WTC11 (cell line): ENCODE measurements at regions not wholly inside any gene's neighbourhood (a gene's known extent, or its start where the extent isn't known, plus 50 kb on each side); places are given as distances from the start of the nearest gene placed in this dataset.

Experiments used
- ATAC-seq: fragments of 200-7000 bp; cut with Tn5 transposase; 2 replicates; pipeline ENCODE4 v1.10.0; 2021; ENCODE audit warnings: mild to moderate bottlenecking, moderate library complexity
- CTCF ChIA-PET: fragments of 300-600 bp; sonication (Branson Sonifier 250); formaldehyde crosslinking; loops from one replicate; lab custom pipeline; 2021; ENCODE audit warnings: antibody characterized with exemption; lab: Charles Lee
- POLR2A ChIA-PET: fragments of 350-600 bp; sonication (Branson Sonifier 250); formaldehyde crosslinking; loops from one replicate; lab custom pipeline; 2021; ENCODE audit warnings: antibody characterized with exemption; lab: Charles Lee
- DNase-seq: peaks from one replicate; pipeline ENCODE4 v3.0.0; 2021; ENCODE audit warnings: low spot score
- H3K27ac Mint-ChIP-seq: 2 replicates; pipeline ENCODE4 v1.8.0; 2021; ENCODE audit warnings: mixed read lengths
- H3K27me3 Mint-ChIP-seq: 2 replicates; pipeline ENCODE4 v1.8.0; 2021; ENCODE audit warnings: low read depth, mild to moderate bottlenecking, moderate library complexity, mixed read lengths
- H3K36me3 Mint-ChIP-seq: 2 replicates; pipeline ENCODE4 v1.8.0; 2021; ENCODE audit warnings: mixed read lengths
- H3K4me1 Mint-ChIP-seq: 2 replicates; pipeline ENCODE4 v1.8.0; 2022; ENCODE audit warnings: mixed read lengths
- H3K4me3 Mint-ChIP-seq: 2 replicates; pipeline ENCODE4 v1.8.0; 2021; ENCODE audit warnings: mild to moderate bottlenecking, moderate library complexity, mixed read lengths
- H3K9me3 Mint-ChIP-seq: 2 replicates; pipeline ENCODE4 v1.8.0; 2021; ENCODE audit warnings: mixed read lengths
- ATF2 ChIP-seq: sonication (generic); formaldehyde crosslinking; IDR thresholded peaks from 2 replicates; pipeline ENCODE4 v1.8.1; 2022; ENCODE audit warnings: low read depth, missing genetic modification reagents, borderline replicate concordance
- CREM ChIP-seq: sonication (generic); formaldehyde crosslinking; IDR thresholded peaks from 2 replicates; pipeline ENCODE4 v1.8.1; 2022; ENCODE audit warnings: mild to moderate bottlenecking, missing genetic modification reagents, moderate library complexity
- ELF4 ChIP-seq: sonication (generic); formaldehyde crosslinking; IDR thresholded peaks from 2 replicates; pipeline ENCODE4 v1.8.1; 2022; ENCODE audit warnings: low read depth, mild to moderate bottlenecking, moderate library complexity, missing genetic modification reagents
- FOXK1 ChIP-seq: sonication (generic); formaldehyde crosslinking; IDR thresholded peaks from 2 replicates; pipeline ENCODE4 v1.8.0; 2022; ENCODE audit warnings: mild to moderate bottlenecking, moderate library complexity, missing genetic modification reagents
- HMGXB4 ChIP-seq: sonication (generic); formaldehyde crosslinking; IDR thresholded peaks from 2 replicates; pipeline ENCODE4 v1.8.1; 2023; ENCODE audit warnings: mild to moderate bottlenecking, moderate library complexity, missing genetic modification reagents
- RORB ChIP-seq: fragments of 250-450 bp; sonication (Bioruptor Pico); IDR thresholded peaks from 2 replicates; pipeline ENCODE4 v1.9.0; 2021; ENCODE audit warnings: mild to moderate bottlenecking
- SMAD3 ChIP-seq: sonication (generic); formaldehyde crosslinking; IDR thresholded peaks from 2 replicates; pipeline ENCODE4 v1.8.0; 2022; ENCODE audit warnings: missing genetic modification reagents, mild to moderate bottlenecking, borderline replicate concordance
- SP1 ChIP-seq: sonication (generic); formaldehyde crosslinking; conservative IDR thresholded peaks from 2 replicates; pipeline ENCODE4 v1.8.1; 2022; ENCODE audit warnings: missing genetic modification reagents
- TEAD1 ChIP-seq: sonication (generic); formaldehyde crosslinking; IDR thresholded peaks from 2 replicates; pipeline ENCODE4 v1.8.0; 2022; ENCODE audit warnings: mild to moderate bottlenecking, missing genetic modification reagents
- ZNF138 ChIP-seq: sonication (generic); formaldehyde crosslinking; conservative IDR thresholded peaks from 2 replicates; pipeline ENCODE4 v1.8.1; 2022; ENCODE audit warnings: mild to moderate bottlenecking, moderate library complexity, missing genetic modification reagents
- ZNF263 ChIP-seq: sonication (generic); formaldehyde crosslinking; IDR thresholded peaks from 2 replicates; pipeline ENCODE4 v1.8.1; 2022; ENCODE audit warnings: low read depth, mild to moderate bottlenecking, moderate library complexity, missing genetic modification reagents
- ZNF512 ChIP-seq: sonication (generic); formaldehyde crosslinking; IDR thresholded peaks from 2 replicates; pipeline ENCODE4 v1.8.1; 2022; ENCODE audit warnings: missing genetic modification reagents, borderline replicate concordance
- ZNF671 ChIP-seq: fragments of 250-450 bp; sonication (Bioruptor Pico); IDR thresholded peaks from 2 replicates; pipeline ENCODE4 v1.8.0; 2021; ENCODE audit warnings: mild to moderate bottlenecking
- TF ChIP-seq, protein P1 (sequence below): fragments of 250-450 bp; sonication (Bioruptor Pico); conservative IDR thresholded peaks from 2 replicates; pipeline ENCODE4 v1.9.0; 2021; ENCODE audit warnings: mild to moderate bottlenecking
- TF ChIP-seq, protein P2 (sequence below): sonication (generic); formaldehyde crosslinking; IDR thresholded peaks from 2 replicates; pipeline ENCODE4 v1.8.1; 2022; ENCODE audit warnings: low read depth, mild to moderate bottlenecking, moderate library complexity, missing genetic modification reagents, borderline replicate concordance
- TF ChIP-seq, protein P3 (sequence below): sonication (generic); formaldehyde crosslinking; IDR thresholded peaks from 2 replicates; pipeline ENCODE4 v1.8.0; 2022; ENCODE audit warnings: mild to moderate bottlenecking, missing genetic modification reagents
- TF ChIP-seq, protein P4 (sequence below): fragments of 250-450 bp; sonication (Bioruptor Pico); IDR thresholded peaks from 2 replicates; pipeline ENCODE4 v1.9.0; 2021; ENCODE audit warnings: mild to moderate bottlenecking, borderline replicate concordance
- TF ChIP-seq, protein P5 (sequence below): sonication (generic); formaldehyde crosslinking; conservative IDR thresholded peaks from 2 replicates; pipeline ENCODE4 v1.8.1; 2022; ENCODE audit warnings: mild to moderate bottlenecking, missing genetic modification reagents

DNA sequence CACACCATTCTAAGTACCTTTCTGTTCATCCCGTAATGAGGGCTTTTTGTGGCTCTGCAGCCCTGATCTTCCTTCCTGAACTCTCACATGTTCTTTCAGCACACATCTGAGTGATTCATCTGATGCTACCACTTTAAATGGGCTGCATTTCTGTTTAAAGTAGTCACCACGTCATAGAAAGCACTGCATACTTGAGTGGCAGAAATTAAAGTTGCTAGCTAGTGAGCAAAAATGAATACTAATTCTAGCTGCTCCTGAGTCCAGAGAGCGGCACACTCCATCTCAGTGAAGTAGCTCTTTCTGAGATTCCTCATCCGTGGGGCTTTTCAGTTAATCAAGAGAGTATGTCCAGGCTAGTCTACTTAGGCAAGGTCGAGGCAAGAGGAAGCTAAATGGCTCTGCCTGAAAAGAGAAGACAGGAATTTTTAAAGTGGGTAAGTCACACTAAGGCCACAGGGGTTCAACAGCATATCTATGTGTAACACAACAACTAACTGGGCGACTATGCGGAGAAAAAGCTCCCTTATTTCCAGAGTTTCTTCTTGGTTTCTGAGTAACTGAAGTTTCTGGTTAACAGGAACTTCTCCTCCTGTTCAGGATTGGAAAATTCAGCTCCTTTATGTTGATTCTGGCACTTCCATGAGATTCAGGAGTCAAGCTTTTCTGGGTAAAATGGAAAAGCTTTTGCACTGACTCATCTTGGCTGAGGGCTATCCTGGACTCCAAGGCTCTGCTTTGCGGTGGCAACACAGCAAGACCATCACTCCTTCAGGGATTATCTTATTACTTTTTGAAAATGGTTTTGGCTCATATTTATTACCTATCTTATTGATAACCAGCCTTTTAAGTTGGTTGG, 109.5 kb downstream of the TAF11L14 start:
- no peak; the same call in 1 of the 2 replicates for ATAC-seq
- Mint-ChIP-seq H3K4me1 (peaks cover 4% of the 10 kb centered on the region; the same call in 1 of the 2 replicates), H3K9me3 (0 out of 2 replicates have a peak, but pooled peaks cover 4% of the 10 kb centered on the region), H3K4me3 (no peak overlapping the region), H3K36me3 (no peaks in the 10 kb centered on the region), H3K27me3 (no peaks in the 10 kb centered on the region), H3K27ac (no peak overlapping the region)
- DNase-seq: no peak
- TF ChIP-seq, protein P1, sequence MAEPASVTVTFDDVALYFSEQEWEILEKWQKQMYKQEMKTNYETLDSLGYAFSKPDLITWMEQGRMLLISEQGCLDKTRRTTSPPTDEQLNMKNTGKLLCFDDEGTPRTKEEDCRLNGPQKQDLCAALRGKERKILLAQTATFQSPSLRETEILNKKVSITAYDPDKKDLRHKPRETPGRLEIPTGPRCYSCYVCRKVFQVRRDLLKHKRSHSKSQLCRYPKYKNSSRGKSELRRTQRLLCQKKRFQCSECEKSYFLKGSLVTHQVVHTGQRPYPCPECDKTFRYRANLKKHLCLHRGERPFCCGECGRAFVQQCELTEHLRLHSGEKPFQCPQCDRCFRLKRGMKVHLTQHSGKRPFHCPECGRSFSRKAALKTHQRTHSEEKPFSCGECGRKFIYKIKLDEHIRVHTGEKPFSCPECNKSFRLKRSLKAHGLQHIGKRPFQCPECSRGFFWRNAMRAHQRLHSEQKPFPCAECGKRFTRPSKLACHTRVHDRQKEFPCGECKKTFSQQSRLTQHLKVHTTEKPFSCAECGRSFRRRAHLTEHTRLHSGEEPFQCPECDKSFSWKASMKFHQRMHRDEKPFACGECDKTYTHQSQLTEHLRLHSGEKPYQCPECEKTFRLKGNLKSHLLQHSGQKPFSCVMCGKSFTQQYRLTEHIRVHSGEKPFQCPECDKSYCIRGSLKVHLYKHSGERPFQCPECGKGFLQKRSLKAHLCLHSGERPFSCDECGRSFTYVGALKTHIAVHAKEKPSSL (CRISPR knock-in tag): no peak
- TF ChIP-seq ZNF512 (no peak), CREM (no peak), FOXK1 (no peak), HMGXB4 (CRISPR knock-in tag) (no peak), ATF2 (CRISPR knock-in tag) (no peak), ZNF263 (CRISPR knock-in tag) (no peak), RORB (CRISPR knock-in tag) (no peak), SP1 (CRISPR knock-in tag) (no peak), ELF4 (CRISPR knock-in tag) (no peak), ZNF671 (CRISPR knock-in tag) (no peak), SMAD3 (CRISPR knock-in tag) (no peak), ZNF138 (CRISPR knock-in tag) (no peak), TEAD1 (no peak)
- TF ChIP-seq, protein P2, sequence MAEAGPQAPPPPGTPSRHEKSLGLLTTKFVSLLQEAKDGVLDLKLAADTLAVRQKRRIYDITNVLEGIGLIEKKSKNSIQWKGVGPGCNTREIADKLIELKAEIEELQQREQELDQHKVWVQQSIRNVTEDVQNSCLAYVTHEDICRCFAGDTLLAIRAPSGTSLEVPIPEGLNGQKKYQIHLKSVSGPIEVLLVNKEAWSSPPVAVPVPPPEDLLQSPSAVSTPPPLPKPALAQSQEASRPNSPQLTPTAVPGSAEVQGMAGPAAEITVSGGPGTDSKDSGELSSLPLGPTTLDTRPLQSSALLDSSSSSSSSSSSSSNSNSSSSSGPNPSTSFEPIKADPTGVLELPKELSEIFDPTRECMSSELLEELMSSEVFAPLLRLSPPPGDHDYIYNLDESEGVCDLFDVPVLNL (CRISPR knock-in tag): no peak
- TF ChIP-seq, protein P3, sequence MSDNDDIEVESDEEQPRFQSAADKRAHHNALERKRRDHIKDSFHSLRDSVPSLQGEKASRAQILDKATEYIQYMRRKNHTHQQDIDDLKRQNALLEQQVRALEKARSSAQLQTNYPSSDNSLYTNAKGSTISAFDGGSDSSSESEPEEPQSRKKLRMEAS (CRISPR knock-in tag): no peak
- TF ChIP-seq, protein P4, sequence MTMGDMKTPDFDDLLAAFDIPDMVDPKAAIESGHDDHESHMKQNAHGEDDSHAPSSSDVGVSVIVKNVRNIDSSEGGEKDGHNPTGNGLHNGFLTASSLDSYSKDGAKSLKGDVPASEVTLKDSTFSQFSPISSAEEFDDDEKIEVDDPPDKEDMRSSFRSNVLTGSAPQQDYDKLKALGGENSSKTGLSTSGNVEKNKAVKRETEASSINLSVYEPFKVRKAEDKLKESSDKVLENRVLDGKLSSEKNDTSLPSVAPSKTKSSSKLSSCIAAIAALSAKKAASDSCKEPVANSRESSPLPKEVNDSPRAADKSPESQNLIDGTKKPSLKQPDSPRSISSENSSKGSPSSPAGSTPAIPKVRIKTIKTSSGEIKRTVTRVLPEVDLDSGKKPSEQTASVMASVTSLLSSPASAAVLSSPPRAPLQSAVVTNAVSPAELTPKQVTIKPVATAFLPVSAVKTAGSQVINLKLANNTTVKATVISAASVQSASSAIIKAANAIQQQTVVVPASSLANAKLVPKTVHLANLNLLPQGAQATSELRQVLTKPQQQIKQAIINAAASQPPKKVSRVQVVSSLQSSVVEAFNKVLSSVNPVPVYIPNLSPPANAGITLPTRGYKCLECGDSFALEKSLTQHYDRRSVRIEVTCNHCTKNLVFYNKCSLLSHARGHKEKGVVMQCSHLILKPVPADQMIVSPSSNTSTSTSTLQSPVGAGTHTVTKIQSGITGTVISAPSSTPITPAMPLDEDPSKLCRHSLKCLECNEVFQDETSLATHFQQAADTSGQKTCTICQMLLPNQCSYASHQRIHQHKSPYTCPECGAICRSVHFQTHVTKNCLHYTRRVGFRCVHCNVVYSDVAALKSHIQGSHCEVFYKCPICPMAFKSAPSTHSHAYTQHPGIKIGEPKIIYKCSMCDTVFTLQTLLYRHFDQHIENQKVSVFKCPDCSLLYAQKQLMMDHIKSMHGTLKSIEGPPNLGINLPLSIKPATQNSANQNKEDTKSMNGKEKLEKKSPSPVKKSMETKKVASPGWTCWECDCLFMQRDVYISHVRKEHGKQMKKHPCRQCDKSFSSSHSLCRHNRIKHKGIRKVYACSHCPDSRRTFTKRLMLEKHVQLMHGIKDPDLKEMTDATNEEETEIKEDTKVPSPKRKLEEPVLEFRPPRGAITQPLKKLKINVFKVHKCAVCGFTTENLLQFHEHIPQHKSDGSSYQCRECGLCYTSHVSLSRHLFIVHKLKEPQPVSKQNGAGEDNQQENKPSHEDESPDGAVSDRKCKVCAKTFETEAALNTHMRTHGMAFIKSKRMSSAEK (CRISPR knock-in tag): no peak
- TF ChIP-seq, protein P5, sequence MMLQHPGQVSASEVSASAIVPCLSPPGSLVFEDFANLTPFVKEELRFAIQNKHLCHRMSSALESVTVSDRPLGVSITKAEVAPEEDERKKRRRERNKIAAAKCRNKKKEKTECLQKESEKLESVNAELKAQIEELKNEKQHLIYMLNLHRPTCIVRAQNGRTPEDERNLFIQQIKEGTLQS: no peak
- ChIA-PET POLR2A (interaction anchor here (0.7 kb wide), 1 partner anchor 840 kb away, joined by 7 read pairs; no protein-coding TSS in a partner anchor), CTCF (interaction anchor here (0.6 kb wide), 2 partner anchors 73 to 317 kb away, joined by 3 to 4 read pairs; no protein-coding TSS in a partner anchor)
